Liver (tissue), 7 donors: ENCODE measurements at regions not wholly inside any gene's neighbourhood (a gene's known extent, or its start where the extent isn't known, plus 50 kb on each side); places are given as distances from the start of the nearest gene placed in this dataset.
"Not testable (repeated sequence)": the region's sequence is repeated elsewhere in the genome, so short reads cannot be mapped to it uniquely, and the experiment has no call there.

Source experiments
- DNase-seq: peaks from one replicate; pipeline ENCODE4 v3.0.0-alpha.2; 2017; ENCODE audit warnings: low spot score
- H3K27ac ChIP-seq, 2 donors: one replicate each; pipeline ENCODE4 v1.7.0; 2013; ENCODE audit warnings: inconsistent platforms in 2 of 2, low read length in 2 of 2, control low read depth in 1 of 2, low read depth in 1 of 2, mild to moderate bottlenecking in 1 of 2
- H3K27me3 ChIP-seq, 4 donors: one replicate each; pipeline versions ENCODE4 v1.6.1 to v1.7.0; 2013; ENCODE audit warnings: low read length in 3 of 4, inconsistent platforms in 1 of 4, mild to moderate bottlenecking in 1 of 4, moderate library complexity in 1 of 4; ENCODE audit not compliant: control insufficient read depth in 4 of 4, insufficient read depth in 4 of 4
- H3K36me3 ChIP-seq, 4 donors: one replicate each; pipeline versions ENCODE4 v1.6.1 to v1.7.0; 2013; ENCODE audit warnings: low read length in 3 of 4, mild to moderate bottlenecking in 3 of 4, low read depth in 1 of 4, moderate library complexity in 1 of 4; ENCODE audit not compliant: control insufficient read depth in 4 of 4, insufficient read depth in 3 of 4
- H3K4me1 ChIP-seq, 4 donors: one replicate each; pipeline versions ENCODE4 v1.6.1 to v1.7.0; 2013; ENCODE audit warnings: low read length in 3 of 4, mild to moderate bottlenecking in 3 of 4, moderate library complexity in 1 of 4; ENCODE audit not compliant: control insufficient read depth in 4 of 4, insufficient read depth in 4 of 4
- H3K4me3 ChIP-seq, 3 donors: one replicate each; pipeline versions ENCODE4 v1.6.1 to v1.7.0; 2013; ENCODE audit warnings: low read length in 3 of 3, control low read depth in 1 of 3, low read depth in 1 of 3, mild to moderate bottlenecking in 1 of 3
- H3K9ac ChIP-seq, 2 donors: one replicate each; pipeline ENCODE4 v1.7.0; 2013; ENCODE audit warnings: low read length in 2 of 2, mild to moderate bottlenecking in 2 of 2, moderate library complexity in 2 of 2, control low read depth in 1 of 2, low read depth in 1 of 2
- H3K9me3 ChIP-seq, 4 donors: one replicate each; pipeline versions ENCODE4 v1.6.1 to v1.7.0; 2013; ENCODE audit warnings: low read length in 3 of 4; ENCODE audit not compliant: control insufficient read depth in 4 of 4
- ATF3 ChIP-seq: IDR thresholded peaks from 2 replicates; pipeline ENCODE4 v1.6.1; 2016; ENCODE audit warnings: antibody characterized with exemption
- EGR1 ChIP-seq, 2 donors: IDR thresholded peaks; 2 replicates each; pipeline ENCODE4 v1.6.1; 2016 to 2018; ENCODE audit warnings: antibody characterized with exemption in 2 of 2, low read depth in 2 of 2
- FOXA1 ChIP-seq: IDR thresholded peaks from 2 replicates; pipeline ENCODE4 v1.6.1; 2016; ENCODE audit warnings: antibody characterized with exemption
- FOXA2 ChIP-seq: IDR thresholded peaks from 2 replicates; pipeline ENCODE4 v1.6.1; 2016; ENCODE audit warnings: antibody characterized with exemption
- HNF4A ChIP-seq, 2 donors: conservative IDR thresholded peaks; 2 replicates each; pipeline ENCODE4 v1.6.1; 2016; ENCODE audit warnings: antibody characterized with exemption in 2 of 2, mild to moderate bottlenecking in 2 of 2
- HNF4G ChIP-seq: IDR thresholded peaks from 2 replicates; pipeline ENCODE4 v1.6.1; 2016; ENCODE audit warnings: antibody characterized with exemption
- JUND ChIP-seq, 2 donors: IDR thresholded peaks; 2 replicates each; pipeline ENCODE4 v1.6.1; 2016; ENCODE audit warnings: antibody characterized with exemption in 2 of 2
- MAX ChIP-seq: IDR thresholded peaks from 2 replicates; pipeline ENCODE4 v1.6.1; 2016; ENCODE audit warnings: antibody characterized with exemption
- NR2F2 ChIP-seq: IDR thresholded peaks from 2 replicates; pipeline ENCODE4 v1.6.1; 2016; ENCODE audit warnings: antibody characterized with exemption
- RAD21 ChIP-seq, 2 donors: IDR thresholded peaks; 2 replicates each; pipeline ENCODE4 v1.6.1; 2016; ENCODE audit warnings: antibody characterized with exemption in 2 of 2, mild to moderate bottlenecking in 2 of 2
- REST ChIP-seq: IDR thresholded peaks from 2 replicates; pipeline ENCODE4 v1.6.1; 2016; ENCODE audit warnings: antibody characterized with exemption, mild to moderate bottlenecking
- RXRA ChIP-seq, 2 donors: IDR thresholded peaks; 2 replicates each; pipeline ENCODE4 v1.6.1; 2017 to 2018; ENCODE audit warnings: antibody characterized with exemption in 2 of 2, mild to moderate bottlenecking in 1 of 2
- SP1 ChIP-seq: IDR thresholded peaks from 2 replicates; pipeline ENCODE4 v1.6.1; 2018; ENCODE audit warnings: antibody characterized with exemption, mild to moderate bottlenecking
- TAF1 ChIP-seq: conservative IDR thresholded peaks from 2 replicates; pipeline ENCODE4 v1.6.1; 2016; ENCODE audit warnings: antibody characterized with exemption, mild to moderate bottlenecking
- YY1 ChIP-seq: IDR thresholded peaks from 2 replicates; pipeline ENCODE4 v1.6.1; 2016; ENCODE audit warnings: antibody characterized with exemption, mild to moderate bottlenecking
- ZBTB33 ChIP-seq: IDR thresholded peaks from 2 replicates; pipeline ENCODE4 v1.6.1; 2016; ENCODE audit warnings: antibody characterized with exemption
- WGBS: extraction: QIAGEN DNeasy Blood & Tissue Kit; methylation state at CpG from one replicate; pipeline ENCODE4 v1.1.7; 2013; 5-methylcytosine and 5-hydroxymethylcytosine counted together
- donor health status: healthy.
- donor health status: healthy.
- donor health status: healthy.
- donor health status: healthy.

- Histone ChIP-seq H3K9me3 (peaks cover 0 to 2% (median 0%) of the 10 kb centered on the region in 4 donors), H3K27ac (no peak overlapping the region), H3K36me3 (no peaks in the 10 kb centered on the region), H3K9ac (no peak overlapping the region), H3K4me3 (no peak overlapping the region), H3K27me3 (no peaks in the 10 kb centered on the region), H3K4me1 (no peaks in the 10 kb centered on the region)
- no peak for DNase-seq
- TF ChIP-seq NR2F2 (no peak), REST (no peak), FOXA2 (no peak), EGR1 (IDR thresholded peaks at IDR 0.05; ENCODE audit: low read depth in 2 of 2) (no peak), SP1 (no peak), JUND (IDR thresholded peaks at IDR 0.05) (no peak), TAF1 (no peak), HNF4G (no peak)
- whole genome bisulfite sequencing = 51% methylated on average over 3 of the region's 3 CpGs
Measured at GRCh38 chr4:30122711-30123110, 597.5 kb upstream of the PCDH7 start.

- H3K36me3 ChIP-seq, H3K9ac ChIP-seq, H3K4me1 ChIP-seq, H3K27me3 ChIP-seq, H3K27ac ChIP-seq, H3K4me3 ChIP-seq, DNase-seq, H3K9me3 ChIP-seq: not testable (repeated sequence)
- WGBS = 84% methylated on average over 1 of the region's 2 CpGs
Measured at GRCh38 chr4:30124621-30125020, 595.5 kb upstream of the PCDH7 start.

- no peak for DNase-seq
- no peak overlapping the region for H3K4me3 ChIP-seq
- no peak overlapping the region for H3K27ac ChIP-seq
- H3K27me3 ChIP-seq = no peaks in the 10 kb centered on the region
- TF ChIP-seq SP1 (no peak), ZBTB33 (no peak), RXRA (IDR thresholded peaks at IDR 0.05) (no peak), EGR1 (IDR thresholded peaks at IDR 0.05; ENCODE audit: low read depth in 2 of 2) (no peak), HNF4A (conservative IDR thresholded peaks at IDR 0.05) (no peak), FOXA2 (no peak), JUND (IDR thresholded peaks at IDR 0.05) (no peak), REST (no peak), FOXA1 (no peak), MAX (no peak), HNF4G (no peak), NR2F2 (no peak), TAF1 (no peak), YY1 (no peak), ATF3 (no peak), RAD21 (IDR thresholded peaks at IDR 0.05) (no peak)
- no peaks in the 10 kb centered on the region for H3K4me1 ChIP-seq
- WGBS = 50% methylated on average over 1 of the region's 1 CpG
- peaks cover 0 to 2% (median 0%) of the 10 kb centered on the region in 4 donors for H3K9me3 ChIP-seq
- H3K36me3 ChIP-seq = no peaks in the 10 kb centered on the region
- H3K9ac ChIP-seq = no peak overlapping the region
Measured at GRCh38 chr4:30125868-30126267, 594.3 kb upstream of the PCDH7 start.
